IPS-15b (cell line): ENCODE measurements at regions not wholly inside any gene's neighbourhood (a gene's known extent, or its start where the extent isn't known, plus 50 kb on each side); places are given as distances from the start of the nearest gene placed in this dataset.

Experiments used
- H3K27me3 ChIP-seq: one replicate; pipeline ENCODE4 v1.6.1; 2013; ENCODE audit warnings: low read length; ENCODE audit not compliant: control insufficient read depth, insufficient read depth
- H3K36me3 ChIP-seq: one replicate; pipeline ENCODE4 v1.6.1; 2013; ENCODE audit warnings: low read length; ENCODE audit not compliant: control insufficient read depth, insufficient read depth
- H3K4me1 ChIP-seq: one replicate; pipeline ENCODE4 v1.6.1; 2013; ENCODE audit warnings: mild to moderate bottlenecking, low read length; ENCODE audit not compliant: control insufficient read depth, insufficient read depth
- H3K4me3 ChIP-seq: one replicate; pipeline ENCODE4 v1.5.1; 2013; ENCODE audit warnings: low read depth, low read length
- H3K9ac ChIP-seq: one replicate; pipeline ENCODE4 v1.6.1; 2013; ENCODE audit warnings: low read depth, mild to moderate bottlenecking, low read length
- H3K9me3 ChIP-seq: one replicate; pipeline ENCODE4 v1.6.1; 2013; ENCODE audit warnings: mild to moderate bottlenecking, low read length; ENCODE audit not compliant: control insufficient read depth, insufficient read depth

DNA sequence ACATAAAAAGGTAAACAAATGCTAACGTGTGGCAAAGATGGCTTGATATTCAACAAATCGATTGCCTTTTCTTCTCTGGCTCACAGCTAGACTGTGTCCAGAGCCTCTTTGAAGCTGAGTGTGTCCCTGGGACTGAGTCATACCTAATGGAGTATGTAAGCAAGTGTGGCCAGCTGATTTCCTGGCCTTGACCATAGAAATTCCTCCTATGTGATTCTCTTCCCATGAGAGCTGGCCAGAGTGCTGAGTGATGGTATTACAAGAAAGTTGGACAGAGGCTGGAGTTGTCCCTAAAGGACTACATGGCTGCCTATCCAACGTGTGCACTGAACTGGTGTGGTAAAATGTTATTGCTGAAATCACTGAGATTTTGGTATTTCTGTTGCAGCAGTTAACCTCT is 320.1 kb upstream of the SLC10A2 start:
- Histone ChIP-seq H3K4me3 (no peak overlapping the region), H3K27me3 (no peaks in the 10 kb centered on the region), H3K9me3 (peaks cover 5% of the 10 kb centered on the region), H3K4me1 (no peaks in the 10 kb centered on the region), H3K9ac (no peak overlapping the region), H3K36me3 (no peaks in the 10 kb centered on the region)

DNA sequence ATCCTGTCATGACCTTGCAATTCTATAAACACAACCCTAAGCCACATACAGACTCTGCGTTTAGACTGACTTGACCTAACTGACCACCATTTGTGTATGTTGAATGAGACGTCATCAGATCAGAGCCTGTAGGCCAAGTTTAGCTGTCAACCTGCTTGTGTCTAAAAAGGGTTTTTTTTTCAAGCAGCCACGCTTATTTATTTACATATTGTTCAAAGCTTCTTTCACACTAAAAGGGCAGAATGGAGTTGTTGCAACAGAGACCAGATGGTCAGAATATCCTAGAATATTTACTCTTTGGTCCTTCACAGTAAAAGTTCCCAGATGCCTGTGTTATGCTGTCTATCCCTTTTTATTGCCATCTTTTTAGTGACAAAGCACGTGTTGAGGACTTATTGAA is 307.7 kb upstream of the SLC10A2 start:
- no peaks in the 10 kb centered on the region for H3K9me3 ChIP-seq
- H3K9ac ChIP-seq = no peak overlapping the region
- H3K27me3 ChIP-seq = no peaks in the 10 kb centered on the region
- H3K36me3 ChIP-seq = no peaks in the 10 kb centered on the region
- no peaks in the 10 kb centered on the region for H3K4me1 ChIP-seq
- H3K4me3 ChIP-seq = no peak overlapping the region

DNA sequence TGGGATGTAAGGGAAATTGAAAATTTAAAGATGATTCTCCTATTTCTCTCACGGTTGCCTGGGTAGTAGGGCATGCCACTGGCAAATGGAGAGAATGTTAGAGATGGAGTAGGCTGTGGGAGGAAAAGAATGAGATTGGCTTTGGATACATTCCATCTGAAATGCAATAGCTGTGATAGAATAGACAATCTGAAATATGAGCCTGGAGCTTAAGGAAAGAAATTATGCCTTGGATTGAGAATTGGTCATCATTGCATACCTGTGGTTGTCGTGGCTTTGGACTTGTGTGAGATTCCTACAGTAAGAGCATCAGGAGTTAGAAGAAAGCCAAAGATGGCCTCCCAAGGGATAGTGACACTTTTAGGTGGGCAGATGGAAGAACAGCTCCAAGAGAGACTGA is 305.1 kb upstream of the SLC10A2 start:
- Histone ChIP-seq H3K36me3 (no peaks in the 10 kb centered on the region), H3K27me3 (no peaks in the 10 kb centered on the region), H3K4me3 (no peak overlapping the region), H3K9ac (no peak overlapping the region), H3K4me1 (no peaks in the 10 kb centered on the region), H3K9me3 (no peaks in the 10 kb centered on the region)

DNA sequence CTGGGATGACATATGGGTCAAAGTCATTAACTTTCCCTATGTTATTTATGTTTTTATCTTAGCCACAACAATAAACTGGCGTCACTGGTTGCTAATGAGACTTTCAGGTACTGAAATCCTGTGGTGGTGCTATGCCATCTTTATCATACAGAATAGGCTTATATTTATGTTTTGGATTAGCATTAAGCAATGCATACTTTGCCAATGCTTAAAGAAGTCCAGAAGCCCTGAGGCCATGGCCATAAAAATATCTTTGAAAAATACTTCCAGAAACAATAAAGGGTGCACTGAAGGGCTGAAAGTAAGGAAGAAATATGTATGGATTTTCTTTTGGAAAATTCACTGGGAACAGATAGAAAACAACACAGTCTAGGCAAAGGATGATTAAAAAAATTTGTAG is 304.6 kb upstream of the SLC10A2 start:
- no peak overlapping the region for H3K9ac ChIP-seq
- no peaks in the 10 kb centered on the region for H3K9me3 ChIP-seq
- H3K36me3 ChIP-seq = no peaks in the 10 kb centered on the region
- H3K4me3 ChIP-seq = no peak overlapping the region
- no peaks in the 10 kb centered on the region for H3K4me1 ChIP-seq
- no peaks in the 10 kb centered on the region for H3K27me3 ChIP-seq

DNA sequence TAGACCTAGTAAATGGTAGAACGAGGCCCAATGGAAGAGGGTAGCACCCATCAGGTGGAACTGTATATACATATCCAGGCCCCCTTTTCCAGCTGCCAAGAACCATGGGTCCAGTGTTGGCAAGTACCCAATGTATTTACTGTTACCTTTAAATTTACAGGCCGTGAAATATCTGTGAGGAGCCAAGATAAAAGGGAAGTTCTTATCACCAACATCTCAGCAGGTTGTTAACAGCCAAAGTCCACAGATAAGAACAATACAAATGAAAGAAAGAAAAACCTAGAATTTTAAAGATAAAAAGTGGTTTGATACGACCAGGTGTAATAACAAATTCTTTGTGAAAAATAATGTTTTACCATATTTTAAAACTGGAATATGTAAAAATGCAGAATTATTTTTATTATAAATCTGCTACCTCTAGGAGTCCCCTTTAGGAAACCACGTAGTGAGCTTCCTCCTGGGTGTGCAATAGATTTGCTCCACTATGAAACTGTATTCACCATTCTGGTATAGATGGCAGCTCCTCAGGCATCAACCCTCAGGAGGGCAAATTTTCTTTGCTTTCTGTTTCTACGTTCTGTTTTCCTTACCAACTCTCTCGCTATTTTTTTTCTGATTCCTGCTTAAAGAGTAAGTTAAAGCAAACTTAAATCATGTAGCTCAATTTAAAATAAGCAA is 292.2 kb upstream of the SLC10A2 start:
- Histone ChIP-seq H3K9ac (no peak overlapping the region), H3K4me3 (no peak overlapping the region), H3K9me3 (no peaks in the 10 kb centered on the region), H3K27me3 (no peaks in the 10 kb centered on the region), H3K36me3 (no peaks in the 10 kb centered on the region), H3K4me1 (no peaks in the 10 kb centered on the region)

DNA sequence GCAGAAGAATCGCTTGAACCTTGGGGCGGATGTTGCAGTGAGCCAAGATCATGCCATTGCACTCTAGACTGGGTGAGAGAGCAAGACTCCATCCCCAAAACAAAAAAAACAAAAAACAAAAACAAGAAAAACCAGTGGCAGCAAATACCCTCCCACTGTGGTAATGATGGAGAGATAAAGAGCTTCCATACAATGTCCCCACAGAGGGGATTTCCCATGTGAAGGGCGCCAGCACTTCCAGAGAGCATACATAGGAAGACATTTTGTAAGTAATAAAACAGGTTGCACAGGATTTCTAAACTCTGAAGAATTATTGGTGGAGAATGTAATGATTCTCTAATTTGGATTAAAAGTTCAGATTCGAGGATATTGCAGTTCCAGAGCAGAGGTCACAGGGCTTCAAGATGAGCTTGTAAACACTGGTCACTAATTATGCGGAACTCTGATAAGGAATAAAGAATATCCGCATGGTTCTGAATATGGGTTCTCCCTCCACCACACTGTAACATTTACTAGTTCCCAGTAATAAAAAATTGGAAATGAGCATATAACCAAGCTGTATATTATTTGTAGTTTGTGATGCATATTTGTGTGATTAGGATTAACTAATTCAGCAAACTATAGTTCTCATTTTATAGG is 290.1 kb upstream of the SLC10A2 start:
- peaks cover under 1% of the 10 kb centered on the region for H3K4me1 ChIP-seq
- no peak overlapping the region for H3K9ac ChIP-seq
- H3K36me3 ChIP-seq = no peaks in the 10 kb centered on the region
- H3K9me3 ChIP-seq = no peaks in the 10 kb centered on the region
- no peak overlapping the region for H3K4me3 ChIP-seq
- no peaks in the 10 kb centered on the region for H3K27me3 ChIP-seq

DNA sequence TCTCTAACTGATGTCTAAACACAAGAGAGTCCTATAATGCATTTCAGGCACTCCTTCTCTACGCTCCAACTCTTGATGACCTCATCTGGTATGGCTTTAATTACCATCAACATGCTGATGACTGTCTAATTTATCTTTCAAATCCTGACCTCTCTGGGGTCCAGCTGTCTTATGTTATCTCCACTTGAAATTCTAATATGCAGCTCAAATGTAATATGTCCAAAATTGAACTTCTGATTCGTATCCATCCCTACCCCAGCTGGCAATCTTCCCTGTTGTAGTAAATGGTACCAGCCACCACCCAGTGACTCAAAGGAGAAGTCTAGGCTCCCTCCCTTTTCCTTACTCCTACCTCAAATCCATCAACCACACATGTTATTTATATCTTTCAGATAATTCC is 288.0 kb upstream of the SLC10A2 start:
- Histone ChIP-seq H3K9me3 (no peaks in the 10 kb centered on the region), H3K4me1 (peaks cover 6% of the 10 kb centered on the region), H3K36me3 (no peaks in the 10 kb centered on the region), H3K4me3 (no peak overlapping the region), H3K9ac (no peak overlapping the region), H3K27me3 (no peaks in the 10 kb centered on the region)

DNA sequence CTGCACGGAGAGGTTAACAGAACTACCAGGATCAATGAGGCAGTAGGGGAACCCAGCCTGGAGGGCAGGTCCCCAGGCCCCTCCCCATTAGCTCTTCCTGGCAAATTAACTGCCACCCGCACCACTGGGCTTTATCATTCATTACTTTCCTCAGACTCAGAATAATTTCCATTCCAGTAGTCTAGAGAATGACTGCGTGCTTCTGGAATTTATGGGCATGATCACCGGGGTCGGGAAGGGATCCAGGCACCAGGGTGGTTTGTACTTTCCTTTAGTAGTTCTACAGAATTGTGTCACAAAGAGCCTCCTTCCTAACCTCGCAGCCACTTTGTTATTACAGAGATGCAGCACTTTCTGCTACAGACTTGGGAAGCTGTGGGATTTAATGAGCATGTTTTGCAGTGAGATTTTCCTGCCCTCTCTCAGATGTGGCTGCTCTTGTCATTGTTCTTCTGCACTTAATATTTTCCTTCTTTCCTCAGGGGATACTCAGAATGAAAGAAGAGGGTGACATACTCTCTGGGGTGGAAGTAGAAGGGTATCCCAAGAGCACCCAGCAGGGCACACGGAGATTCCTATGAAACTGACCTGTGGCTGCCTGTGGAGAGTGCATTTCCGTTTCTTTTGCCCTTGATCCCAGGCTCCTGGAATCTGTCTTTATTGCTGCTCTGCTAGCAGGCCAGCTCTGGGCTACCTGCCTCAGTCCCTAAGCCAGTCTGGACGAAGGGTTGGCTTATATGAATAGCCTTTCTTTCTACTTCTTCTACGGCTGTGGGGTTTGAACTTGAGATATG is 285.0 kb upstream of the SLC10A2 start:
- peak overlapping the region; percentile 39 for H3K4me3 ChIP-seq
- H3K27me3 ChIP-seq = no peaks in the 10 kb centered on the region
- H3K9me3 ChIP-seq = no peaks in the 10 kb centered on the region
- peaks cover 6% of the 10 kb centered on the region for H3K4me1 ChIP-seq
- H3K9ac ChIP-seq = no peak overlapping the region
- no peaks in the 10 kb centered on the region for H3K36me3 ChIP-seq

DNA sequence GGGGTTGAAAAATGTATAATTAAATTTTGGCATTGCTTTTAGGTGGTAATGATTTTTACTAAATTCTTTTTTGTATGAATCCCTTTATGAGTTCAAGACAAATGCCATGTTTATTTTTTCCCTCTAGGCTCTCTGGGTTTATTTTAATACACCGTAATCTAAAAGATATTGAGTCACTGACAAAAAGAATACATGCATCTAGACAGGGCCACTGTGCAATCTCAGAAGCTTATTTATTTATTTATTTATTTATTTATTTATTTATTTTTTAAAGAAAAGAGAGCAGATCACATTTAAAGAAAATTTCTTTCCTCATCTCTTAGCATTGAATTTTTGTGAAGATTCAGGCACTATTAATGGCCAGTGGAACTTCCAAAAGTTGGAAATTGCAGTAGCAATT is 283.9 kb upstream of the SLC10A2 start:
- H3K4me1 ChIP-seq = peaks cover 6% of the 10 kb centered on the region
- no peaks in the 10 kb centered on the region for H3K36me3 ChIP-seq
- no peaks in the 10 kb centered on the region for H3K9me3 ChIP-seq
- H3K27me3 ChIP-seq = no peaks in the 10 kb centered on the region
- H3K9ac ChIP-seq = no peak overlapping the region
- H3K4me3 ChIP-seq = no peak overlapping the region

DNA sequence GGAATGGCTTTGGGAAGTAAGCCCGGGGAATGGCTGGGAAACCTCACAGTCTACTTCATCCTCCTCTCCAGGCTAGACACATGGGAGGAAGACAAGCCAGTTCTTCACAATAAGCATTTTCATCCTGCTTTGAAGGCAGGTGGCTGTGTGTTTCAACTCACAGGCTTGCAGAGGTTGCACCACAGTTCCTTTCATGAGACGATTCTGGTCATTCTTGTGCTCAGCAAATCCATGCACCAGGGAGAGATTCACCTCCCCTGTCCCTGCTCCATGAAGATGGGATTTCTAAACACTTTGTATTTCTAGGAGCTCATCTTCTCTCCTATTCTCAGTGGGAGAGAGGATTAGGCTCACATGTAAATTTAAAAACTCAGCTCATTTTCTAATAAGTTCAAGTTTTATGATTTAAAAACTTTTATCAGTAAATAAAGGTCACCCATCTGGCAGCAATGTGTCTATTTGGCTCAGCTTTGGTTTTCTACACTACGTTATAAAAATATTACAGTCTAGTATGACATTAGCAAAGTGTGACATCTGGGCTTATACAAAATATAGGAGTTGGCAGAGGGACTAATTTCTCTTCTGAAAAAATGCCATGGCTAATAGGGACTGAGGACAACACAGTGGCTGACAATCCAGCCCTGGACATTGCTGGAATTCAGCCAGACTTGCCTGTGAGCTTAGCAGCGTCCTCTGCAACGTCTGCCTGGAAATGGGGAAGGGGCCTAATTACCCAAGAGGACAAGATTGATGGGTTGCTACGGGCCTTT is 283.2 kb upstream of the SLC10A2 start:
- H3K4me3 ChIP-seq = no peak overlapping the region
- H3K27me3 ChIP-seq = no peaks in the 10 kb centered on the region
- no peaks in the 10 kb centered on the region for H3K36me3 ChIP-seq
- H3K9ac ChIP-seq = no peak overlapping the region
- peaks cover 6% of the 10 kb centered on the region for H3K4me1 ChIP-seq
- H3K9me3 ChIP-seq = no peaks in the 10 kb centered on the region

DNA sequence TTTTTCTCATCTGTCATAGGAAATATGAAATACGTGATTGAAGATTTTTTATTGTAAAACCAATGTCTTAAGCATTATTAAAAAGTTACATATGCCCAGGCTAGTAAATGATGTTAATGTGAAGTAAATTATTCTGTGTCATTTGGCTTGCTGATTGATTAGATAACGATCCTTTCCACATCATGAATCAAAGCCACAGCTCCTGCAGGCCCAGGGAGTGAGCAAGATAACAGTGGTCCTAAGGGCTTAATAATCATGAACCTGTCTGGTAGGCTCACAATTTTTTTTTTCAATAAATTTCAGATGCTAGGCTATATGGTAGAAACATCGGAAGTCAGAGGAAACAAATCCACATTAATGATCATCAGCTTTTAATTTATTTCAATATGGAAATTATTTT is 269.0 kb upstream of the SLC10A2 start:
- Histone ChIP-seq H3K9ac (no peak overlapping the region), H3K9me3 (no peaks in the 10 kb centered on the region), H3K4me3 (no peak overlapping the region)

More for the DNA sequence above, 269.0 kb upstream of the SLC10A2 start:
- H3K36me3 ChIP-seq = no peaks in the 10 kb centered on the region
- no peaks in the 10 kb centered on the region for H3K27me3 ChIP-seq
- no peaks in the 10 kb centered on the region for H3K4me1 ChIP-seq
